CD4-positive, alpha-beta T cell (primary cell): ENCODE measurements at regions not wholly inside any gene's neighbourhood (a gene's known extent, or its start where the extent isn't known, plus 50 kb on each side); places are given as distances from the start of the nearest gene placed in this dataset.

Experiments used
- ATAC-seq: fragments of 200-7000 bp; cut with Tn5 transposase; one replicate; pipeline ENCODE4 v1.10.0; 2022; ENCODE audit warnings: mild to moderate bottlenecking; ENCODE audit not compliant: poor library complexity
- CTCF ChIA-PET: fragments of 350-600 bp; sonication (Branson Sonifier 250); formaldehyde crosslinking; loops from one replicate; lab custom pipeline; 2021; ENCODE audit warnings: antibody characterized with exemption, inconsistent platforms; lab: Charles Lee
- POLR2A ChIA-PET: fragments of 350-600 bp; sonication (Branson Sonifier 250); formaldehyde crosslinking; loops from one replicate; lab custom pipeline; 2021; ENCODE audit warnings: antibody characterized with exemption, inconsistent platforms; lab: Charles Lee
- DNase-seq, 14 experiments: peaks; one replicate each; pipeline ENCODE4 v3.0.0-alpha.2; 2013 to 2020; ENCODE audit warnings: mixed read lengths in 2 of 14
- H3K27ac ChIP-seq, 2 donors: one replicate each; pipeline versions ENCODE4 v1.5.1 to v1.7.0; 2013; ENCODE audit warnings: low read length in 2 of 2, low read depth in 1 of 2, mild to moderate bottlenecking in 1 of 2
- H3K27me3 ChIP-seq, 2 experiments: 1 replicate in 1 of 2; 2 replicates in 1 of 2; pipeline versions ENCODE4 v1.6.1 to v1.7.0; 2013; ENCODE audit warnings: low read length in 2 of 2, control low read depth in 1 of 2, mild to moderate bottlenecking in 1 of 2, moderate library complexity in 1 of 2; ENCODE audit not compliant: insufficient read depth in 2 of 2, control insufficient read depth in 1 of 2
- H3K36me3 ChIP-seq: one replicate; pipeline ENCODE4 v1.6.1; 2013; ENCODE audit warnings: low read length, control low read depth; ENCODE audit not compliant: insufficient read depth
- H3K4me1 ChIP-seq: one replicate; pipeline ENCODE4 v1.6.1; 2013; ENCODE audit warnings: low read length, control low read depth; ENCODE audit not compliant: insufficient read depth
- H3K4me3 ChIP-seq: one replicate; pipeline ENCODE4 v1.5.1; 2013; ENCODE audit warnings: mild to moderate bottlenecking, low read length, moderate library complexity
- H3K9me3 ChIP-seq, 2 experiments: 1 replicate in 1 of 2; 2 replicates in 1 of 2; pipeline versions ENCODE4 v1.6.1 to v1.7.0; 2013; ENCODE audit warnings: low read length in 2 of 2, mild to moderate bottlenecking in 2 of 2, control low read depth in 1 of 2, moderate library complexity in 1 of 2; ENCODE audit not compliant: control insufficient read depth in 1 of 2, insufficient read depth in 1 of 2
- H3K27ac Mint-ChIP-seq: one replicate; pipeline ENCODE4 v1.8.0; 2020; ENCODE audit warnings: mixed read lengths
- H3K27me3 Mint-ChIP-seq: one replicate; pipeline ENCODE4 v1.8.0; 2021; ENCODE audit warnings: mixed read lengths
- H3K36me3 Mint-ChIP-seq: one replicate; pipeline ENCODE4 v1.8.0; 2021; ENCODE audit warnings: low read depth, mixed read lengths
- H3K4me1 Mint-ChIP-seq: one replicate; pipeline ENCODE4 v1.8.0; 2021; ENCODE audit warnings: low read depth, mixed read lengths
- H3K4me3 Mint-ChIP-seq: one replicate; pipeline ENCODE4 v1.8.0; 2020; ENCODE audit warnings: mild to moderate bottlenecking, mixed read lengths
- H3K9me3 Mint-ChIP-seq: one replicate; pipeline ENCODE4 v1.8.0; 2020; ENCODE audit warnings: mixed read lengths
- CTCF ChIP-seq: fragments of 200-600 bp; IDR thresholded peaks from one replicate; pipeline ENCODE4 v1.8.0; 2022; ENCODE audit warnings: antibody characterized with exemption, mild to moderate bottlenecking
- intact Hi-C, 2 experiments: fragments of 100-400 bp; cut with DNase I in 1 of 2; cut with micrococcal nuclease in 1 of 2; formaldehyde crosslinking; loops; one replicate each; pipeline versions ENCODE4 v1.15.1 to v1.9.0; 2023 to 2025; cut with DNase I, micrococcal nuclease

- no peak overlapping the region for H3K4me3 ChIP-seq
- no peaks in the 10 kb centered on the region for H3K4me1 ChIP-seq
- H3K27me3 ChIP-seq: no peaks in the 10 kb centered on the region
- no peak overlapping the region for H3K27ac ChIP-seq
- ChIA-PET CTCF (no interaction called here), POLR2A (no interaction called here)
- intact Hi-C loops: no loop called here
- TF ChIP-seq CTCF: no peak
- DNase-seq: no peak
- Mint-ChIP-seq H3K27ac (no peak overlapping the region), H3K9me3 (no peaks in the 10 kb centered on the region), H3K4me1 (no peaks in the 10 kb centered on the region), H3K36me3 (no peaks in the 10 kb centered on the region), H3K27me3 (no peaks in the 10 kb centered on the region), H3K4me3 (no peak overlapping the region)
- H3K36me3 ChIP-seq: no peaks in the 10 kb centered on the region
- ATAC-seq: no peak
- H3K9me3 ChIP-seq: no peaks in the 10 kb centered on the region
Measured at GRCh38 chr13:50677258-50677657, 166.2 kb downstream of the DLEU7 start.

- Mint-ChIP-seq H3K27me3 (no peaks in the 10 kb centered on the region), H3K9me3 (no peaks in the 10 kb centered on the region), H3K4me1 (no peaks in the 10 kb centered on the region), H3K27ac (no peak overlapping the region), H3K4me3 (no peak overlapping the region), H3K36me3 (no peaks in the 10 kb centered on the region)
- Histone ChIP-seq H3K4me1 (no peaks in the 10 kb centered on the region), H3K4me3 (no peak overlapping the region), H3K27me3 (no peaks in the 10 kb centered on the region), H3K36me3 (no peaks in the 10 kb centered on the region), H3K9me3 (no peaks in the 10 kb centered on the region), H3K27ac (no peak overlapping the region)
- ATAC-seq (no peak), DNase-seq (no peak)
- ChIA-PET CTCF (no interaction called here), POLR2A (interaction anchor here (0.6 kb wide), 1 partner anchor 720 kb away, joined by 3 read pairs; no protein-coding TSS in a partner anchor)
- no peak for TF ChIP-seq CTCF
- intact Hi-C loops: no loop called here
Measured at GRCh38 chr13:50677687-50678463, 165.6 kb downstream of the DLEU7 start.

GRCh38 chr13:50678464-50679162 lies 164.9 kb downstream of the DLEU7 start:
- ChIA-PET CTCF (no interaction called here), POLR2A (interaction anchor here (0.6 kb wide), 1 partner anchor 719 kb away, joined by 3 read pairs; no protein-coding TSS in a partner anchor)
- no peak overlapping the region for H3K27ac ChIP-seq
- peaks cover under 1% of the 10 kb centered on the region for H3K4me1 Mint-ChIP-seq
- DNase-seq: no peak
- no peaks in the 10 kb centered on the region for H3K27me3 ChIP-seq
- ATAC-seq: no peak
- H3K27ac Mint-ChIP-seq: no peak overlapping the region
- no peaks in the 10 kb centered on the region for H3K36me3 ChIP-seq
- no peak overlapping the region for H3K4me3 Mint-ChIP-seq
- no peaks in the 10 kb centered on the region for H3K27me3 Mint-ChIP-seq
- no peaks in the 10 kb centered on the region for H3K4me1 ChIP-seq
- intact Hi-C loops: no loop called here
- no peaks in the 10 kb centered on the region for H3K36me3 Mint-ChIP-seq
- H3K9me3 Mint-ChIP-seq: no peaks in the 10 kb centered on the region
- TF ChIP-seq CTCF: no peak
- no peak overlapping the region for H3K4me3 ChIP-seq
- no peaks in the 10 kb centered on the region for H3K9me3 ChIP-seq
